Bone marrow (tissue), 2 donors: ENCODE measurements at regions not wholly inside any gene's neighbourhood (a gene's known extent, or its start where the extent isn't known, plus 50 kb on each side); places are given as distances from the start of the nearest gene placed in this dataset.
"Not testable (repeated sequence)": the region's sequence is repeated elsewhere in the genome, so short reads cannot be mapped to it uniquely, and the experiment has no call there.

Source experiments
- DNase-seq, 2 donors: peaks; one replicate each; lab custom pipeline; 2025; lab: John Stamatoyannopoulos, UW

DNA sequence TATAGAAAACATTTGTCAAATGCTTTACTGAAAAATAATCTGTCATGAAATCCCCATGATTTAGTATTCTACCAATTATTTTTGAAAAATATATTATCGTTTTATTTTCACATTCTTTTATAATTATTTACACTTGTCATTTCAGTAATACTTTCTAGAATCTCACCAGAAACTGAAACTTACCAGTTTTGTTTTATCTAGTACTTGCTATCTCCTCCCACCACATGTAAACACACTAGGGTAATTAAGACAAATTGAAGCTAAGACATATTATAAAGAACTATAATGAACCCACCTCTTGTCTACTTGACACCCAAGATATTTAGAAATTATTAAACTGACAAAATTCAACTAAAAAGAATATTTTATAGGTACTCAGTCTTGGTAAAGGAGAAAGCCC lies 51.5 kb upstream of the GRM3 start:
- DNase-seq: no peak

DNA sequence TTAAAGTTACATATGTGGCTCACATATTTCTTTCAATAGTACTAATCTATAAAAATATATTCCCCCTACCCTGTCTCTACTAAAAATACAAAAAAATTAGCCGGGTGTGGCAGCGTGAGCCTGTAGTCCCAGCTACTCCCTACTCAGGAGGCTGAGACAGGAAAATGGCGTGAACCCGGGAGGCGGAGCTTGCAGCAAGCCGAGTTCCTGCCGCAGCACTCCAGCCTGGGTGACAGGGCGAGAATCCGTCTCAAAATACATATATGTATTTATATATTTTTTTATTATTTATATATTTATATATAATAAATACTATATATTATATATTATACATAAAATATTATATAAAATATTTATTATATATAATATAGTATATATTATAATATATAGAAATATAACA lies 69.7 kb upstream of the GRM3 start:
- no peak for DNase-seq

DNA sequence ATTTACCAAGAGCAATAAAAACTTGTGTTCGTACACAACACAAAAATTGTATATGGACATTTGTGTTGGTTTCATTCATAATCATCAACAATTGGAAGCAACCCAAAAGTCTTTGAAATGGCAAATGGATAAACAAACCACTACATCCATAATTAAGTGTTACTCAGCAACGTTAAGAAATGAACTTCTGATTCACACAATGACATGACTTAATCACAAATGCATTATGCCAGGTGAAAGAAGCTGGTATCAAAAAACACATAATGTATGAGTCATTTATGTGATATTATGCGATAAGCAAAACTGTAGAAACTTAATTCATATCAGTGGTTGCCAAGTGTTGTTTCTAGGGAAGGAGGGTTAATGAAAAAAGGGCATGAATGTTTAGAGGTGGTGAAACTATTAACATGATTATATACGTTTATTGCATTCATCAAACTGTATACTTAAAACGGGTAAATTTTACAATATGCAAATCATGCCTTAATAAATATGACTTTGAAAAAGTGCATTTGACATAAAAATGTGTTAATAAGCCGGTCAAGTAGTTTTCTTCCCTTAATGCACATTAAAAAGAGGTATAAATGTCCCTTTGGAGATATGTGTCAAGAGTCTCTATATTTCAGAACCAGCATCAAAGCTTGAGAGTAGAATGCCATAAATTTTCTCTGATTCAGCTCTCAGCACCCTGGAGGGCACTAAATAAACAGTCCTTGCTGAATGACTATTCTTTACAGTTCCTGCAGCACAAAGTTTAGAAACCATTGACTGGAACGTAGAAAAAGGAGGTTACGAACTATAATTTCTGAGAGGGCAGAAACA lies 84.8 kb upstream of the GRM3 start:
- DNase-seq: no peak

DNA sequence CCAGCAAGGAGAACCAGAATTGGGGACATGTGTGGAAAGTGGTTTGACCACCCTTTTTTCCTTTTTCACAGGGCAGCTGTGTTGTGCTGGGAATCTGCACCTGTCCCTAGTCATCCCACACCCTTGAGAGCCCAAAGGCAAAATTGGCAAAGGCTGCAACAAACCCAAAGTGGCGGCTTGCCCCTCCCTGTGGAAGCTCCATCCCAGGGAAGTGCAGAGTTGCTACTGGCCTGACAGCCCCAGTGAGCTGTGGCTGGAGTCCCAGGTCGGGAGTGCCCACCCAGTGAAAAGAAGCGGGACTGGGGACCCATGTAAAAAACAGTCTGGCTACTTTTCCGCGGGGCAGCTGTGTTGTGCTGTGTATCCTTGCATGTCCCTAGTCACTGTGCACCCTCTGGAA lies 109.1 kb upstream of the GRM3 start:
- no peak for DNase-seq

GRCh38 chr7:86504229-86504628 lies 139.5 kb upstream of the GRM3 start:
- DNase-seq: no peak

DNA sequence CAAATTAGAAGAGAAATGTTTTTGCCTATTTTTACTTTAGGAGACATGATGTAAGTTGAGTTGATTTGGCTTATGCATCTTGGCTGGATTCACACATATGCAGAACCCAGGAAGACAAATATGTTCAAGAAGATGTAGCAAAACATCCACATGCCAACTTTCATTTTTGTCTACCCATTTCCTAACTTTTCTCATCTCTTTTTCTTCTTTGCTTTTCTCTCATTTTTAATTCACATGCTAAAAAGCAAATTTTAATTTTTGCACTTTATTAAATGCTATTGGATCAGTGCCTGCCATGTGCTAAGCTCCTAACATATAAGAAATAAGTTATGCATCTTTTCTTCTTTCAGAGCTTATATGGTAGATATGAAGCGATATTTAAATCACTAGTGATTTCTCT lies 143.7 kb upstream of the GRM3 start:
- DNase-seq: no peak

- DNase-seq: no peak
Measured at GRCh38 chr7:86485827-86486226, 157.9 kb upstream of the GRM3 start.

DNA sequence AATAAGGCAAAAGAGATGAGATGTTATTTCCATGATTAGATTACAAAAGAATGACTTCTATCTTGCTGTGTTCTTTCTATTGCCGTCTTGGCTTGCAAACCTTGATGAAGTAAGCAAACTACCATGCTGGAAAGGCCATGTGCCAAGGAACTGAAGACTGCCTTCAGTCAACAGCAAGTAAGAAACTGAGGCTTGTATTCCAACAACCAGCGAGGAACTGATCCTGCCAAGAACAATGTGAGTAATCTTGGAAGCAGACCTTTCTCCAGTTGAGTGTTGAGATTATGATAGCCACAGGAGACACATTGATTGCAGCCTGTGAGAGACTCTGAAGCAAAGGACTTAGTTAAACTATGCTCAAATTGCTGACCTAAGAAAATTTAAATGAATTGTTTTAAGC lies 164.6 kb upstream of the GRM3 start:
- no peak for DNase-seq

- DNase-seq: no peak
Measured at GRCh38 chr7:86477343-86477935, 166.3 kb upstream of the GRM3 start.

DNA sequence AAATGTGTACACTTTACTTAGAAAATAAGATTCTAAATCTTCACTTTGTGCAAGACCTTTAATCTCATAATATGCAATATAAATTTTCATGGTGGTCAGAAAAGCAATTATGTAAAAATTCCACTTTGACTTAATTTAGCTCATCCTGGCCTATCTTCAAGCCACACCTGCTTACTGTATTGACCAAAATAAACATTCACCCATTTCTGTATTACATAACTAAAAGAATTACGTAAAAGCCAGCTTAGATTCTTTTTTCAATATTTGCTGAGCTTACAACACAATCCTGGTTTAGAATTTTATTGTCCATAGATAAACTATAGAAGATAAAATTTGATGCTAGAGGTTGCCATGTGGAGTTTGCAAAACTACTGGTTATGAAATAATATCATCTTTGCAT lies 172.9 kb upstream of the GRM3 start:
- no peak for DNase-seq

GRCh38 chr7:86469680-86470295 lies 173.9 kb upstream of the GRM3 start:
- peak in 1 of 2 donors; percentile 29 for DNase-seq

- no peak for DNase-seq
Measured at GRCh38 chr7:86454753-86455152, 189.0 kb upstream of the GRM3 start.

GRCh38 chr7:86453454-86453853 lies 190.3 kb upstream of the GRM3 start:
- no peak for DNase-seq

DNA sequence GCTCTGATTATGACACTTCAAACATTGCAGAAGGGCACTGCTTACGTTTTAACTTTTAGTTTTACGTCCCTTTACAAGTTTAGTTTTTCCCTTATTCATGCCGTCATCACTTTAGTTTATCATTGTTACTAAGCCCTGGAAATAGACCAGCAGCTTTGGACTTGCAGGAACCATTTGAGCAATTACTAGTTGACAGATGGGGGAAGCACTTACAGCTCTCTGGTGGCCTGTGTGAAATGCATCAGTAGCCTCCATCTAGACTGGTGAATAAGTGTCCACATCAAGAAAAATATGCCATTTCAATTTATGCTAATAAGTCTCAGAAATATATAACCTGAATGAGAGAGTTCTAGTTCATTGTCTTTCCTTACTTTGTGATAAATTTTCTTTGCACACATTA lies 194.9 kb upstream of the GRM3 start:
- no peak for DNase-seq

DNA sequence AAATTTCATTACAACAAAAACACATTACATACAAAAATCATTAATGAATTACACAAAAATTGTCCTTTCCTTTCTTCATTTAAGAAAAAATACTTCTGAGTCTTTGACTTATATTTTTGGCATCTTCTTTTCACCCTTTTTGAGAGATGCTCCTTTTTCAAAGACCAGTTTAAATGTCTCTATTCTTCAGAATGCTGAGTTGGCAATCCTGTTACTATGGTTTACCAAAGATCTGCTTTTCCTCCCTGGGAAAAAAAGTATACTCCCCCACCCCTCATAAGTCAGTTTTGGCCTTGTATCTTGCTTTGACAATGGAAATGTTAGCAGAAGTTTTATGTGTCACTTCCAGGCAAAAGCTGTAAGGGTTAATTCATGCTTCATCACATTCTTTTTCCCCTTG lies 198.4 kb upstream of the GRM3 start:
- DNase-seq: no peak

- DNase-seq: no peak
Measured at GRCh38 chr7:86444245-86444644, 199.5 kb upstream of the GRM3 start.

GRCh38 chr7:86440420-86440819 lies 203.3 kb upstream of the GRM3 start:
- not testable (repeated sequence) for DNase-seq

GRCh38 chr7:86437951-86438450 lies 205.7 kb upstream of the GRM3 start:
- no peak for DNase-seq

DNA sequence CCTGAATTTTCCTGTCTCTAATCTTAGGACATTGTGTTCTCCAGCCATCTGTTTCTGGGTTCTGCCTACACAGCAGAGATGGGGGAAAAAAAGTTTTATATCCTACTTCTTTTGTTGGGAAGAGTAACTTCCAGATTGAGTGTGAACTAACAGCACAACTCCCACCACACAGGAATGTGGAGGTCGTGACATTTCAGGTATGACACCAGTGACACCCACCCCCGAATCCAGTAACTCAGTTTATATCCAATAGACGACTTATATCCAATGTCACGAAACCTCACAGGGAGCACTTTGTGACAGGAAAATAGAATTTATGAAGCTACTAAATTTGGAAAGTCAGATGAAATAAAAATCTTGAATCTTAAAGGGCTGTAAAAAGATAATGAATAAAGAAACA lies 211.9 kb upstream of the GRM3 start:
- no peak for DNase-seq

- no peak for DNase-seq
Measured at GRCh38 chr7:86411814-86412213, 231.9 kb upstream of the GRM3 start.

DNA sequence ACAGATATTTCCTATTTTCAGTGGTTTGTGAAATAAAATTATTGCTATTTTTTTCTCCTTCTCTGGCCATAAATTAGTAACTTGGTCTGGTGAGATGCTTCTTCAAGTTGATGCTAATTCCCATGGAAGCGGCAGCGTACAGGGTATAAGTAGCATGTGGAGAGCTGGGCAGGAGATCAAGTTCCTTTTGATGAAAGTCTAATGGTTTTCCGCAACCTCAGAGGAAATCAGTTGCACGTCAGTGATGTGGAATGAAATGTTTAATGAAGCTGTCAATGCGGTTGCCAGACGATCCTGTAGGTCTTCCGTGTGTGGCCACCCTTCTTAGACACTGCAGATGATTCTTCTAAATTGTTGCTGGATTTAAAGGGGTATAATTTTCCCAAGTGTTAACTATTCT lies 236.4 kb upstream of the GRM3 start:
- DNase-seq: no peak

GRCh38 chr7:86391813-86392212 lies 251.9 kb upstream of the GRM3 start:
- no peak for DNase-seq

DNA sequence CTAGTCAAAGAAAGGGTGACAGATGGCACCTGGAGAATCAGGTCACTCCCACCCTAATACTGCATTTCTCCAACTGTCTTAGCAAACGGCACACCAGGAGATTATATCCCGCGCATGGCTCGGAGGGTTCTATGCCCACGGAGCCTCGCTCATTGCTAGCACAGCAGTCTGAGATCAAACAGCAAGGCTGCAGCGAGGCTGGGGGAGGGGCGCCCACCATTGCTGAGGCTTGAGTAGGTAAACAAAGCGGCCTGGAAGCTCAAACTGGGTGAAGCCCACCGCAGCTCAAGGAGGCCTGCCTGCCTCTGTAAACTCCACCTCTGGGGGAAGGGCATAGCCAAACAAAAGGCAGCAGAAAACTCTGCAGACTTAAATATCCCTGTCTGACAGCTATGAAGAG lies 268.1 kb upstream of the GRM3 start:
- not testable (repeated sequence) for DNase-seq
